Omental fat pad (tissue), 3 donors: ENCODE measurements at regions not wholly inside any gene's neighbourhood (a gene's known extent, or its start where the extent isn't known, plus 50 kb on each side); places are given as distances from the start of the nearest gene placed in this dataset.

Experiments
- ATAC-seq: fragments of 150-250 bp; one replicate; pipeline ENCODE4 v1.9.1; 2016; ENCODE audit warnings: mild to moderate bottlenecking, moderate library complexity; ENCODE audit not compliant: low FRiP score
- DNase-seq: peaks from one replicate; pipeline ENCODE4 v3.0.0-alpha.2; 2019; ENCODE audit warnings: low spot score
- CTCF ChIP-seq, 3 donors: fragments of 450-650 bp; IDR thresholded peaks; one replicate each; pipeline ENCODE4 v1.5.1; 2016 to 2017; ENCODE audit warnings: antibody characterized with exemption in 3 of 3, mild to moderate bottlenecking in 3 of 3, moderate library complexity in 2 of 3

DNA sequence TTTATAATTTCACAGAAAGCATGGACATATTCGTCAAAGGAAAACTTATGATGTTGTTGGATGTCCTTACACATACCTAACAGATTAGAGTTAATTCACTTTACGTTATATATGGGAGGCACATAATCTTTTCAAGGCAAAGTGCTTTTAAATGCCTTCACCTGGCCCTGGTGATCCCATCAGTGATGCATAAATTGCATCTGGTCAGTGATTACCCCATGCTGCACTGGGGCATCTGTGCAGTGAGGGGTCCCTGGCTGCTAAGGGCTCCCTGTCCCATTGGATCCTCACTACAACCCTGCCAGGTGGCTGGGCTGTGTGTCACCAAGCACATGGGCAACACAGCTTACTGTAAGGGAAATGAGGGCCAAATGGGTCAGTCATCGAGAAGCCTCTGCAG, 441.1 kb downstream of the RPS24 start:
- no peak for ATAC-seq
- no peak for DNase-seq
- no peak for TF ChIP-seq CTCF (IDR thresholded peaks at IDR 0.05)

DNA sequence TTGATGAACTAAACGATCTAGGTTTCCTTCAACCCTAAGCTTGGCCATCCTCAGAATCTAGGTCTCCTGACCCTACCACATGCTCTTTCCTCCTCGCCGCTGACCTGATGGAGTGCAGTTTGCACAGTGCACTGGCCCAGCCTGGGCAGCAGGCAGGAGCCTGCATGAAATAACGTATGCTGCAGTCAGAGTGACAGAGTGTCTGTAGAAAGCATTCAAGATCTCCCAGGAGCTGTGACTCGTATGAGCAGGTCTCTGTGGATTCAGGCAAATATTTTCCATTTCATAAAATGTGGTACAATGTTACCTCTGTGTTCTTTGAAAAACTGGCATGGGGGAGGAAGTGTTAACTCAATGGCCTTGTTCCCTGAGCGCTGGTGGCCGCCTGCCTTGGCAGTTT, 441.8 kb downstream of the RPS24 start:
- TF ChIP-seq CTCF (IDR thresholded peaks at IDR 0.05): no peak
- DNase-seq: no peak
- no peak for ATAC-seq

DNA sequence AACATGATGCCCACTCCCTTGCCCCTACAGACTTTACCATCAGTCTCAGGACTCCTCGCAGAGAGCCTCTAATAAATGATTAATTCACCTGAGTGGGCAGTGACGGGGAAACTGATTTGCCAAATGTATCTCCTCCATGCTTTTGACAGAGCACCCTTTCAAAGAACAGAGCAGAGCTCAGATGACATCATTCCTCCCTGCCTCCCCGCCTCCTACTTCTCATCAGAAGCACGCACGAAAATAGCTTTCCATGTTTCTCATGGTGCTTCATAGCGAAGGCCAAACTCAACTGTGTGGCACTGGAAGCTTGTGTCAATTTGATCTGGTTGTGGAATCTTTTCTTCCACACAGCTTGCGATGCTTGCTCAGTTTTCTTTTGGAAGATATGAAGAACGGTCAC, 442.5 kb downstream of the RPS24 start:
- DNase-seq (no peak), ATAC-seq (peak; percentile 56)
- no peak for TF ChIP-seq CTCF (IDR thresholded peaks at IDR 0.05)

DNA sequence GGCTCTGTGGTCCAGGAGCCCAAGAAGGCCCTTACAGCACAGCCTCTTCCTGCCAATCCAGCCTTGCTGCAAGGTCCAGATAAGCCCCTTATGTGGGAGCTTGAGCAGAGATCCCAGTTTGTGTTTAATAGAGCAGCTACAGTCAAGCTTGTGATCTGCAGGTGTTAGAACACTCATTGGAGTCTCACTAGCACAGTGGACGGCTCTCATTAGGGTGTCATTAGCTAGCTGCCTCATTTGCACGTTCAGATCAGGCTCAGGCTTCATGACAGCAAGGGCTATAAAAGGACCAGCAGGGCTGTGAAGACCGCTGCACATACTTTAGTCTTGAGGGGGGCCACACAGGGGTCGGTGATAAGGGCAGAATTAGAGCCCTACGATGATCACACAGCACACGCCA, 443.2 kb downstream of the RPS24 start:
- TF ChIP-seq CTCF (IDR thresholded peaks at IDR 0.05): no peak
- DNase-seq (no peak), ATAC-seq (no peak)

- no peak for TF ChIP-seq CTCF (IDR thresholded peaks at IDR 0.05)
- ATAC-seq (no peak), DNase-seq (no peak)
Observed at GRCh38 chr10:78478919-78479318, 445.3 kb downstream of the RPS24 start.

DNA sequence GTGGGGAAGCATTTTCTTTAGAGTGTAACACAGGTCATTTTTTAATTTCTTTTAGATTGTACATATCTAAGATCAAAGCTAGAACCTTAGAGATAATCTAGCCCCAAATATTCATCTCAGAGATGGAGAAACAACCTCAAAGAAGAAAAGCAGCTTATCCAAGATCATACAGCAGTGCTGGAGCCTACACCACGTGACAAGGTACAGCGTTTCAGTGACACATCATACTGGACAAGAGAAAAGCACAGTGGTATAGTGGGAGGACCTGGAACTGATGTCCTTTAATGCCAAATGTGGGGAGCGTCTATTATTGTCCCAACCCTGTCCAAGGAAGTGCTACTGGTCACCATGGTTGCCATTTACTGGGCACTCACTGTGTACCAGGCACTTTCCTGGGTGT, 445.8 kb downstream of the RPS24 start:
- no peak for DNase-seq
- ATAC-seq: no peak
- TF ChIP-seq CTCF (IDR thresholded peaks at IDR 0.05): no peak

- ATAC-seq: no peak
- DNase-seq: no peak
Observed at GRCh38 chr10:78481842-78482241, 448.2 kb downstream of the RPS24 start.

More at GRCh38 chr10:78481842-78482241, 448.2 kb downstream of the RPS24 start:
- no peak for TF ChIP-seq CTCF (IDR thresholded peaks at IDR 0.05)
